Fibroblast of mammary gland (primary cell): ENCODE measurements at regions not wholly inside any gene's neighbourhood (a gene's known extent, or its start where the extent isn't known, plus 50 kb on each side); places are given as distances from the start of the nearest gene placed in this dataset.

Experiments used
- DNase-seq: peaks from one replicate; pipeline ENCODE4 v3.0.0-alpha.2; 2010; ENCODE audit warnings: low read depth
- H3K4me3 ChIP-seq: 2 replicates; pipeline ENCODE4 v1.5.1; 2011; ENCODE audit warnings: low read depth, mild to moderate bottlenecking, low read length, moderate library complexity; ENCODE audit not compliant: control insufficient read depth
- TF ChIP-seq, protein P1 (sequence below): conservative IDR thresholded peaks from 2 replicates; pipeline ENCODE4 v1.5.1; 2011; ENCODE audit warnings: low read depth, low read length, inconsistent platforms; ENCODE audit not compliant: control insufficient read depth, insufficient read depth

DNA sequence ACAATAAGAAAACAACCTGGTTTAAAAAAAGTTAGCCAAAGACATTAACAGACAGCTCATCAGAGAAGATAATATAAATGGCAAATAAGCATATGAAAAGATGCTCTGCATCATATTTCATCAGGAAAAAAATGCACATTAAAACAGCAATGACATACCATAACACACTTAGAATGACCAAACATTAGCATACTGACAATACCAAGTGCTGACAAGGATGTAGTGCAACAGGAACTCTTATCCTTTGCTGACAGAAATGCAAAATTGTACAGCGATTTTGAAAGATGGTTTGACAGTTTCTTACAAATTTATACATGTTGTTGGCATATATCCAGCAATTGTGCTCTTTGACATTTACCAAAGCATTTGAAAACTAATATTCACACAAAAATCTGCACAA is 573.0 kb downstream of the FSCB start:
- no peak overlapping the region for H3K4me3 ChIP-seq
- DNase-seq: no peak
- TF ChIP-seq, protein P1, sequence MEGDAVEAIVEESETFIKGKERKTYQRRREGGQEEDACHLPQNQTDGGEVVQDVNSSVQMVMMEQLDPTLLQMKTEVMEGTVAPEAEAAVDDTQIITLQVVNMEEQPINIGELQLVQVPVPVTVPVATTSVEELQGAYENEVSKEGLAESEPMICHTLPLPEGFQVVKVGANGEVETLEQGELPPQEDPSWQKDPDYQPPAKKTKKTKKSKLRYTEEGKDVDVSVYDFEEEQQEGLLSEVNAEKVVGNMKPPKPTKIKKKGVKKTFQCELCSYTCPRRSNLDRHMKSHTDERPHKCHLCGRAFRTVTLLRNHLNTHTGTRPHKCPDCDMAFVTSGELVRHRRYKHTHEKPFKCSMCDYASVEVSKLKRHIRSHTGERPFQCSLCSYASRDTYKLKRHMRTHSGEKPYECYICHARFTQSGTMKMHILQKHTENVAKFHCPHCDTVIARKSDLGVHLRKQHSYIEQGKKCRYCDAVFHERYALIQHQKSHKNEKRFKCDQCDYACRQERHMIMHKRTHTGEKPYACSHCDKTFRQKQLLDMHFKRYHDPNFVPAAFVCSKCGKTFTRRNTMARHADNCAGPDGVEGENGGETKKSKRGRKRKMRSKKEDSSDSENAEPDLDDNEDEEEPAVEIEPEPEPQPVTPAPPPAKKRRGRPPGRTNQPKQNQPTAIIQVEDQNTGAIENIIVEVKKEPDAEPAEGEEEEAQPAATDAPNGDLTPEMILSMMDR: no peak

DNA sequence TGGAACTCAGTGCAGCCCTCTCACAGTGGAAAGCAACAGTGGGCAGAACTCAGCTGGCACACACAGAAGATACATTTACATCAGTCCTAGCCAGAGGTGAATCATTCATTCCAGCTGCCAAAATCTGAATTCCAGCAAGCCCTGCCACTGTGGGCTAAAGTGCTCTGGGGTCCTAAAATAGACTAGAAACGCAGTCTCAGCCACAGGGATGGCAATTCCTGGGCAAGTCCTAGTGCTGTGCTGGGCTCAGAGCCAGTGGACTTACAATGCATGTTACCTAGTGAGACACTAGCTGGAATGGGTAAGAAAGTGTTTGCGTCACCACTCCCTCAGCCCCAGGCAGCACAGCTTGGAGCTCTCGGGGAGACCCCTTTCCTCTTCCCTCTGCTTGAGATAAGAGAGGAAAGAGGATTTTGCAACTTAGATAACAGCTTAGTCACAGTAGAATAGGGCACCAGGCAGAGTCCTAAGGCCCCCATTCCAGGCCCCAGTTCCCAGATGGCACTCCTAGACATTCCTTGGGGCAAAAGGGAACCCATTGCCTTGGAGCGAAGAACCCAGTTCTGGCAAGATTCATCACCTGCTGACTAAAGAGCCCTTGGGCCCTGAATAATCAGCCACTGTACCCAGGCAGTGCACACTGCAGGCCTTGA is 592.9 kb downstream of the FSCB start:
- TF ChIP-seq, protein P1: no peak
- H3K4me3 ChIP-seq: no peak overlapping the region
- DNase-seq: no peak

DNA sequence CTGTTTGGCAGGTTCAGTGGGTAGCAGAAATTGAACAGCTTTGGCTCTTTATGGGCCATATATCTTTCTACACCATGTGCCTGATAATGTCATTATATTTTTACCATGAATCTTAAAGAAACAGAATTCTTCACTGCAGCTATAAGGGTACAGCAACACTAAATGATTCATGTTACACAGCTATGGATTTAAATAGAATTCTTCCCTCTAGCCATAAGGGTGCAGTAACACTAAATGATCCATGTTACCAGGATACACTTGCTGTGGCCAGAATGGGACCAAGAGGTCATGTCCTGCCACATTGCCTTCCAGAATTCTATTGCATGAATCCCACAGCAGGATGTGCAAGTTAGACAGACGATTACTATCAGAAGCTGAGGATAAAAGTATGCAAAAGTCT is 603.9 kb downstream of the FSCB start:
- H3K4me3 ChIP-seq: no peak overlapping the region
- TF ChIP-seq, protein P1: no peak
- DNase-seq: no peak

DNA sequence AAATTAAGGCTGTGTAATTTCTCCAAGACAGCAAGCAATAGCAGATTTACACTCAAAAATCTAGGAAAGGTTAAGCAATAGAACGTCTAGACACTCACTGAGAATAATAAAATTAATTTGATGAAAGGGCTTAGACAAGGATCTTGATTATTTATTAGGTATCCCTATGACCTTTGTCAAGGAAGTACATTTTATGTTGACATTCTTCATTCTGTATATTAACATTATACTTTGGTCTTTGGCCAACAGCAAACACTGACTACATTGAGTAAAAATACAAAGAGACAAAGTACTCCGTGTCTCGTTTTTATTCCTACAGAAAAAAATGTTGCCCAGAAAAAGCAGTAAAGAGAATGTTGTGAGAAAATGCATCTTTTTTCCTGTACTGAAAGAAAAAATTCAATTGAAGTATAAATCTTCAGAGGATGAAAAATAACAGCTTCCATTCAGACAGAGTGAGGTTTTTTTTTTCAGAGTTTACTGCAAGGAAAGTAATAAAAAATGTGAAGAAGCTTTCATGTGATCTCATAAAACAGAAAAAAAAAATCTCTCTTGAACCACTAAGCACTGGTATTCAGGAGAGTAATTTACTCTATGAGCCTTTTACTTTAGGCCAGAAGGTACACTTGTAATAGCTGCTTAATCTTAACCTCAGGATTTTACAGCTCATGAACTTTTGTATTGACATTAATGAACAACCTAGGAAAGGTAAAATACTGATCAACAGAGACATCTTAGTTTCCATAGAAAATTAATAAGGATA is 605.0 kb downstream of the FSCB start:
- DNase-seq: no peak
- TF ChIP-seq, protein P1: no peak
- H3K4me3 ChIP-seq: no peak overlapping the region

DNA sequence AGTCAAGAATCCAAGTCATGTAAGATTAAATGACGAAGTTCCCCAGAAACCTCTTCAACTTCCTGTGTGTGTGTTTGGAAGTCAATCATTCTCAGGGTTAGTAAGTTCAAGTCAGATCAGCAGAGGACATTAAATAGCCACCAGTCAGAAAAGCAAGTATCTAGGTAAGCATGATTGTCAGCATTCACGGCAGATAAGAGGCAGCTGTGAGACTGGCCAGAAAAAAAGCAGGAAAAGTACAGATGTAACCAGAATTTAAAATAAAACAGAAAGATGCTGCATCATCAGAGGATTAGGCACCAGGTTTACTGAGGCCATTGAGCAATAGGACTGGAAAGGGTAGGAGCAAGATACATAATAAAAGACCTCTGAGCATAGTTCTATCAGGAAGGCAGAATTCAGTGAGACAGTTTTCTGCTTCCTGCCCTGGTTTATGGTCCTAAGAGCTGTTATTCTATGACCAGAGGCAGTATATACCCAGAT is 606.9 kb downstream of the FSCB start:
- TF ChIP-seq, protein P1: no peak
- no peak overlapping the region for H3K4me3 ChIP-seq

DNA sequence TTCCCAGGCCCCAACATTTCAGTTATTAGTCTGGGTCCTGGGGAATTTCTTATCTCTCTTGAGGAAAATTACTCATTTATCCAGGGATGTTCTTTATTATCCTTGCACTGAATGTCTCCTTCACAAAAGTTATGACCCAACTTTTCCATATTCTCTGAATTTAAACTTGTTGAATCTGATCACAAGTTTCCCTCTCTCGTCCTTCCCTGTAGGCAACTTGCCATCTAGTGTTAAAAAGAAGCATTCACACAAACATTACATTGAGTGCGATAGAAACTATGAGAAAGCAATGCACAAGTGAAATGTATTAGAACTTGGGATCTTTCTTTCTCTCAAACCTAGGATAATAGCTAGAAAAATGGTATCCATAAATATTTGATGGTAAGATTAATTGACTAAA is 608.4 kb downstream of the FSCB start:
- no peak overlapping the region for H3K4me3 ChIP-seq
- no peak for DNase-seq
- TF ChIP-seq, protein P1: no peak

More for the DNA sequence above, 606.9 kb downstream of the FSCB start:
- no peak for DNase-seq
